ENCODE measurements at regions not wholly inside any gene's neighbourhood (a gene's known extent, or its start where the extent isn't known, plus 50 kb on each side); places are given as distances from the start of the nearest gene placed in this dataset.

DNA sequence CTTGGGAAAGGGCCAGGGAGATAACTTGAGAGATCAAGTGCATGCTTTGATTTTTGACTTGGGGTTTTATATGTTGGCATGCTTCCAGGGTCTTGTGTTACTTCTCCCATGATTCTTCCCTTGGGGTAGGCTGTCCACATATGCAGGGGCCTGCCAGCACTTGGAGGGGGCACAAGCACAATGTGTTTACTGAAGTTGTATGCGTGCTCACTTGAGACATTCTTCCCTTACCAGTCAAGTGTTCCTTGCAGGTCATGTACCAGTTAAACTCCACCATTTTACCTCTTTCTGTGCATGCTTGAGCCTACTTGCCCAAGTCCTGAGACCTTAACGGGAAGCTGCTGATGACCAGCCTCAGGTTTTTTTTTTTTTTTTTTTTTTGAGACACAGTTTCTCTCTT, 1880.5 kb downstream of the ARAP2 start:
- TF ChIP-seq, protein P1, sequence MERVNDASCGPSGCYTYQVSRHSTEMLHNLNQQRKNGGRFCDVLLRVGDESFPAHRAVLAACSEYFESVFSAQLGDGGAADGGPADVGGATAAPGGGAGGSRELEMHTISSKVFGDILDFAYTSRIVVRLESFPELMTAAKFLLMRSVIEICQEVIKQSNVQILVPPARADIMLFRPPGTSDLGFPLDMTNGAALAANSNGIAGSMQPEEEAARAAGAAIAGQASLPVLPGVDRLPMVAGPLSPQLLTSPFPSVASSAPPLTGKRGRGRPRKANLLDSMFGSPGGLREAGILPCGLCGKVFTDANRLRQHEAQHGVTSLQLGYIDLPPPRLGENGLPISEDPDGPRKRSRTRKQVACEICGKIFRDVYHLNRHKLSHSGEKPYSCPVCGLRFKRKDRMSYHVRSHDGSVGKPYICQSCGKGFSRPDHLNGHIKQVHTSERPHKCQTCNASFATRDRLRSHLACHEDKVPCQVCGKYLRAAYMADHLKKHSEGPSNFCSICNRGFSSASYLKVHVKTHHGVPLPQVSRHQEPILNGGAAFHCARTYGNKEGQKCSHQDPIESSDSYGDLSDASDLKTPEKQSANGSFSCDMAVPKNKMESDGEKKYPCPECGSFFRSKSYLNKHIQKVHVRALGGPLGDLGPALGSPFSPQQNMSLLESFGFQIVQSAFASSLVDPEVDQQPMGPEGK (CRISPR knock-in tag; IDR thresholded peaks at IDR 0.05; ENCODE audit: borderline replicate concordance): no peak
- TF ChIP-seq GLIS3 (CRISPR knock-in tag; IDR thresholded peaks at IDR 0.05): no peak
- TF ChIP-seq ISL1 (CRISPR knock-in tag; IDR thresholded peaks at IDR 0.05): no peak
- TF ChIP-seq, protein P2, sequence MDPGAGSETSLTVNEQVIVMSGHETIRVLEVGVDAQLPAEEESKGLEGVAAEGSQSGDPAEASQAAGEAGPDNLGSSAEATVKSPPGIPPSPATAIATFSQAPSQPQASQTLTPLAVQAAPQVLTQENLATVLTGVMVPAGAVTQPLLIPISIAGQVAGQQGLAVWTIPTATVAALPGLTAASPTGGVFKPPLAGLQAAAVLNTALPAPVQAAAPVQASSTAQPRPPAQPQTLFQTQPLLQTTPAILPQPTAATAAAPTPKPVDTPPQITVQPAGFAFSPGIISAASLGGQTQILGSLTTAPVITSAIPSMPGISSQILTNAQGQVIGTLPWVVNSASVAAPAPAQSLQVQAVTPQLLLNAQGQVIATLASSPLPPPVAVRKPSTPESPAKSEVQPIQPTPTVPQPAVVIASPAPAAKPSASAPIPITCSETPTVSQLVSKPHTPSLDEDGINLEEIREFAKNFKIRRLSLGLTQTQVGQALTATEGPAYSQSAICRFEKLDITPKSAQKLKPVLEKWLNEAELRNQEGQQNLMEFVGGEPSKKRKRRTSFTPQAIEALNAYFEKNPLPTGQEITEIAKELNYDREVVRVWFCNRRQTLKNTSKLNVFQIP (CRISPR knock-in tag; IDR thresholded peaks at IDR 0.05; ENCODE audit: borderline replicate concordance, low read depth): no peak
- TF ChIP-seq ESRRG (CRISPR knock-in tag; IDR thresholded peaks at IDR 0.05): no peak

Measured in SK-N-SH treated with all-trans-retinoic acid at 6 μM for 48 hours (cell line).